Activated CD4-positive, alpha-beta T cell treated with anti-CD3 and anti-CD28 coated beads for 36 hours (primary cell): ENCODE measurements at regions not wholly inside any gene's neighbourhood (a gene's known extent, or its start where the extent isn't known, plus 50 kb on each side); places are given as distances from the start of the nearest gene placed in this dataset.
A peak's percentile ranks its signal among the peaks of the same experiment; 100 is the strongest.
"Not testable (repeated sequence)": the region's sequence is repeated elsewhere in the genome, so short reads cannot be mapped to it uniquely, and the experiment has no call there.

Experiments used
- ATAC-seq: fragments of 200-7000 bp; cut with Tn5 transposase; one replicate; pipeline ENCODE4 v1.10.0; 2021; ENCODE audit warnings: mild to moderate bottlenecking, moderate library complexity
- CTCF ChIA-PET: fragments of 350-600 bp; sonication (Branson Sonifier 250); formaldehyde crosslinking; loops from one replicate; lab custom pipeline; 2021; ENCODE audit warnings: antibody characterized with exemption; lab: Charles Lee
- POLR2A ChIA-PET: fragments of 350-600 bp; sonication (Branson Sonifier 250); formaldehyde crosslinking; loops from one replicate; lab custom pipeline; 2021; ENCODE audit warnings: antibody characterized with exemption, inconsistent platforms; lab: Charles Lee
- DNase-seq: peaks from one replicate; pipeline ENCODE4 v3.0.0-alpha.2; 2020
- H3K27ac Mint-ChIP-seq: one replicate; pipeline ENCODE4 v1.8.0; 2021; ENCODE audit warnings: mixed read lengths
- H3K27me3 Mint-ChIP-seq: one replicate; pipeline ENCODE4 v1.8.0; 2021; ENCODE audit warnings: mixed read lengths
- H3K36me3 Mint-ChIP-seq: one replicate; pipeline ENCODE4 v1.8.0; 2021; ENCODE audit warnings: low read depth, mixed read lengths
- H3K4me1 Mint-ChIP-seq: one replicate; pipeline ENCODE4 v1.8.0; 2021; ENCODE audit warnings: mixed read lengths
- H3K4me3 Mint-ChIP-seq: one replicate; pipeline ENCODE4 v1.8.0; 2021; ENCODE audit warnings: mild to moderate bottlenecking, moderate library complexity, mixed read lengths
- H3K9me3 Mint-ChIP-seq: one replicate; pipeline ENCODE4 v1.8.0; 2021; ENCODE audit warnings: low read depth, mixed read lengths
- intact Hi-C, 2 experiments: fragments of 100-400 bp; cut with DNase I in 1 of 2; cut with micrococcal nuclease in 1 of 2; formaldehyde crosslinking; loops; one replicate each; pipeline versions ENCODE4 v1.14.2 to v1.15.1; 2022 to 2024; cut with DNase I, micrococcal nuclease

- Mint-ChIP-seq H3K27me3 (peaks cover 1% of the 10 kb centered on the region), H3K9me3 (no peaks in the 10 kb centered on the region), H3K4me1 (peaks cover 3% of the 10 kb centered on the region), H3K27ac (no peak overlapping the region), H3K36me3 (no peaks in the 10 kb centered on the region), H3K4me3 (no peak overlapping the region)
- DNase-seq (no peak), ATAC-seq (no peak)
- intact Hi-C loops, result loop anchor here in 1 of 2 experiments (5.0 kb wide), 1 partner anchor 52 kb away; no protein-coding TSS in a partner anchor
- ChIA-PET POLR2A (no interaction called here), CTCF (no interaction called here)
Observed at GRCh38 chrX:18039023-18039422, 177.9 kb upstream of the RAI2 start.

DNA sequence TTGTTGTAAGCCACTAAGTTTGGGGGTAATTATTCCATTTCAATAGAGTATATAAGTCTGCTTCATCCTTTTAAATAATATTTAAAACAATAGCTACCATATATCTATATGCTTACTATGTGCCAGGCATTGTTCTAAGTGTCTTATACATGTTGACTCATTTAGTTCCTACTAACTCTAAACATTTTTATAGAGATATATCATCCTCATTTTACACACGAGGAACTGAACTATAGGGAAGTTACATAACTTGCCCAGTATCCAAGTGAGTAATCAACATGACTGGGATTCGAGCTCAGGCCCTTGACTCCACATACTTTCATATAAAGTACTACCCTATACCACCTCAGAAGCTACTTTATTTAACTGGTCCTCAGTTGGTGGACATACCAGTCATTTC lies 175.3 kb upstream of the RAI2 start:
- H3K4me3 Mint-ChIP-seq, result no peak overlapping the region
- intact Hi-C loops, result loop anchor here in 1 of 2 experiments (5.0 kb wide), 1 partner anchor 49 kb away; no protein-coding TSS in a partner anchor
- DNase-seq (no peak), ATAC-seq (no peak)
- H3K4me1 Mint-ChIP-seq, result peaks cover 5% of the 10 kb centered on the region
- no peaks in the 10 kb centered on the region for H3K9me3 Mint-ChIP-seq
- POLR2A ChIA-PET, result no interaction called here
- H3K27me3 Mint-ChIP-seq, result peaks cover 1% of the 10 kb centered on the region
- CTCF ChIA-PET, result no interaction called here
- H3K36me3 Mint-ChIP-seq, result no peaks in the 10 kb centered on the region
- no peak overlapping the region for H3K27ac Mint-ChIP-seq

- Mint-ChIP-seq H3K9me3 (no peaks in the 10 kb centered on the region), H3K4me1 (peaks cover 4% of the 10 kb centered on the region), H3K27me3 (no peaks in the 10 kb centered on the region), H3K4me3 (no peak overlapping the region), H3K27ac (no peak overlapping the region), H3K36me3 (no peaks in the 10 kb centered on the region)
- no peak for ATAC-seq
- CTCF ChIA-PET, result no interaction called here
- POLR2A ChIA-PET, result no interaction called here
- intact Hi-C loops, result loop anchor here in 1 of 2 experiments (5.0 kb wide), 1 partner anchor 48 kb away; no protein-coding TSS in a partner anchor
- no peak for DNase-seq
Observed at GRCh38 chrX:18034945-18035344, 173.8 kb upstream of the RAI2 start.

DNA sequence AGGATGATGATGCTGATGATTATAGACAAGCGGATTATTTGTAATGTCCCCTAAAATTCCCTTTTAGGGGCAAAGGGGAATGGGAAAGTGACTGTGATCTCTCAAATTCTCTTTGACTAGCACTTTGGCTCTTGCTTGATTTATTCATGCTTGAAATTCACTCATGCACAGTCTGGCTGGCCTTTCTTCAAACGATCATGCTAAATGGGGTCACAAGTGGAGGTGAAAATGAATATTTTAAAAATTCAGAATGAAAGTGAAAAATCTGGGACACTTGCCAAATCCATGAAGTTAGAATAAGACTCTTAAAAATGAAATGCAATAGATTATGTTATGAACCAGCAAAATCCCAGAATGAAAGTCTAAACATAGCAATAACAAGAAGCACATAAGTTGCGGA lies 173.4 kb upstream of the RAI2 start:
- no peak overlapping the region for H3K27ac Mint-ChIP-seq
- ChIA-PET POLR2A (no interaction called here), CTCF (no interaction called here)
- DNase-seq (no peak), ATAC-seq (no peak)
- H3K9me3 Mint-ChIP-seq, result no peaks in the 10 kb centered on the region
- no peaks in the 10 kb centered on the region for H3K27me3 Mint-ChIP-seq
- no peaks in the 10 kb centered on the region for H3K36me3 Mint-ChIP-seq
- intact Hi-C loops, result no loop called here
- H3K4me1 Mint-ChIP-seq, result peaks cover 4% of the 10 kb centered on the region
- H3K4me3 Mint-ChIP-seq, result no peak overlapping the region

DNA sequence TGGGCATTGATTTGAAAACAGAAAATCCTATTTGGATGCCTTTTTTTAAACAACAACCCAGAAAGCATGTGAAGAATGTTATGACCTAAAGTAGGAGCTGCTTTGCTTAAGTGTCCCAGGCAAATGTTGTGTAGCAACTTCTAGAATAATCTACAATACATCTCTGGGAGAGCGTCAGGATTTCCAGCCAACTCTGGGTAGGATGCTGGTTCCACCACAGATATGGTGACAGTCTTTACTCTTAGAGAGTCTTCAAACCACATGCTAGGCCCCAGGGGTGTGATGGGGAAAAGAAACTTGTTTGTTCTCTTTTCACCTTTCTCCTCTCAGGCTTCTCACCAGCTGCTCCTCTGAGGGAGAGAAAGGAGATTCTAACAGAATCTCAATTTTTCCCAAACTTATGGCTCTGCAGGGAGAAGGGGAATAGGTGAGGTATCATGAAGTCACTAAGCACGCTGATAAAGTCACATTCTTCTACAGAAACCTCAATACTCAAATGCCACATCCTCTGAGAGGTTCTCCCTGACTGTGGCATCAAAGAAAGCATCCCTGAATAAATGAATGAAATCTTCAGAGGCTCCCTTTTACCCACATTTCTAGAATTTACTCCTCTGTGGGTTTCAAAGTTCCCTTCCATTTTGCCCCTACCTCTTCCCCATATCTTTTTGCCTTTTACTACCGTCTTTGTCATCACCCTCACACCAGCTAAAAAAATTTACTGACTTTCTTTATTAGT lies 171.6 kb upstream of the RAI2 start:
- ChIA-PET CTCF (no interaction called here), POLR2A (no interaction called here)
- ATAC-seq, result peak; percentile 36
- no peaks in the 10 kb centered on the region for H3K36me3 Mint-ChIP-seq
- H3K27ac Mint-ChIP-seq, result no peak overlapping the region
- H3K4me1 Mint-ChIP-seq, result peaks cover 4% of the 10 kb centered on the region
- no peak overlapping the region for H3K4me3 Mint-ChIP-seq
- intact Hi-C loops, result no loop called here
- H3K9me3 Mint-ChIP-seq, result no peaks in the 10 kb centered on the region
- DNase-seq, result no peak
- no peaks in the 10 kb centered on the region for H3K27me3 Mint-ChIP-seq

DNA sequence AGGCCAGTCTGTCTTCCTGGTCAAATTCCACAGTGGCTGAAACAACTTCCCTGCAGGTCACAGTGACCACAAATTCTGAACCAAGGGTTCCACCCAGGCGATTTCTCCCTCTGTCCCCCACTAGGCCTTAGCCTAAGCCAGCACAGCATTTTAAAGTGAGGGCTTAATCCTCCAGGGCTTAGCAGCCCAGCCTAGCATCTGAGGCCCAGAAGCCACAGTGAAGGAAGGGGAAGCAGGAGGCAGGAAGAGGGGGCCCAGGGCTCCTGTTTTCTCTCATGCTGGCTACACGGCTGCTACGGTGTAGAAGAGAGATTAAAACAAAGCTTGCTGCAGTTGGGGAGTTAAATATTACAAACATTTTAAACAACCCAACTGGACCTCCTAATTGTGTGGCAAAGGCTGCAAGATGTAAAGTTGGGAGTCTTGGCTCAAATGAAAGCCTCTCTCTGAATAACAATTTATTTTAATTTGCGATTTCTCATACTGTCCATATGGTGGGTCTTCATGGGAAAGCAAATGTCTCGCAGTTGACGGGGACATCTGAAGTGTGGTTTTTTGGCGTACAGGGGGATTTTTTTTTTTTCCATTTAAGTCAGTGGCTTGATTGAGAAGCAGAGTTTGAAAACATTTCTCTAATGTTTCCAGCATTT lies 170.8 kb upstream of the RAI2 start:
- H3K9me3 Mint-ChIP-seq, result no peaks in the 10 kb centered on the region
- POLR2A ChIA-PET, result no interaction called here
- peaks cover 4% of the 10 kb centered on the region for H3K4me1 Mint-ChIP-seq
- ATAC-seq (no peak), DNase-seq (no peak)
- H3K4me3 Mint-ChIP-seq, result no peak overlapping the region
- CTCF ChIA-PET, result no interaction called here
- no peaks in the 10 kb centered on the region for H3K27me3 Mint-ChIP-seq
- H3K27ac Mint-ChIP-seq, result no peak overlapping the region
- no peaks in the 10 kb centered on the region for H3K36me3 Mint-ChIP-seq
- intact Hi-C loops, result no loop called here

DNA sequence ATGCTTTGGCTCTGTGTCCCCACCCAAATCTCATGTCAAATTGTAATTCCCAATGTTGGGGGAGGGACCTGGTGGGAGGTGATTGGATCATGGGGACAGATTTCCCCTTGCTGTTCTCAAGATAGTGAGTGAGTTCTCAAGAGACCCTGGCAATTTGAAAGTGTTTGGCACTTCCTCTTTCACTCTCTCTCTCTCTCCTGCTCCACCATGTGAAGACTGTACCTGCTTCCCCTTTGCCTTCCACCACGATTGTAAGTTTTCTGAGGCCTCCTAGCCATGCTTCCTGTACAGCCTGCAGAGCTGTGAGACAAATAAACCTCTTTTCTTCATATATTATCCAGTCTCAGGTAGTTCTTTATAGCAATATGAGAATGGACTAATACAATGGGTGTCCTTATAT lies 169.6 kb upstream of the RAI2 start:
- ATAC-seq, POLR2A ChIA-PET, H3K36me3 Mint-ChIP-seq, H3K9me3 Mint-ChIP-seq, H3K4me1 Mint-ChIP-seq, intact Hi-C loops, H3K27me3 Mint-ChIP-seq, H3K4me3 Mint-ChIP-seq, DNase-seq, CTCF ChIA-PET, H3K27ac Mint-ChIP-seq: not testable (repeated sequence)

DNA sequence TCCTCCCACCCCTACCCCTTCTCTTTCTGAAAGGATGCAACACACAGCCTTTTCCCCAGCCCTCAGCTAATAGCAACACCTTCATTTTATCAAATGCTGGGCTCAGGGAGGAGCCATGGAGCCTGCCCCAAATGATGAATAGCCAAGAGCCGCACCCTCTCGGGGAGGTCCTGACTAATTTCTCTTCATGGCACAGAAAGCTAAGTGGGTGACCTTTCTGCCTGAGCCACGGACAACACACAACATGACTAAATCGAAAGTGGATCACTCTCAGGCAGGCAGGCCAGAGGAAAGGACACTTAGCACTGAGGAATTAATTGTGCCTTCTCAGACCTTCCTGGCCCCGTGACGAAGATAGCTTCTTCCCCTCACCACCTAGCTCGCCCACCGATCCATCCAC lies 165.1 kb upstream of the RAI2 start:
- Mint-ChIP-seq H3K4me1 (no peaks in the 10 kb centered on the region), H3K4me3 (no peak overlapping the region), H3K27me3 (no peaks in the 10 kb centered on the region), H3K27ac (no peak overlapping the region), H3K36me3 (no peaks in the 10 kb centered on the region), H3K9me3 (no peaks in the 10 kb centered on the region)
- ChIA-PET CTCF (no interaction called here), POLR2A (no interaction called here)
- intact Hi-C loops, result no loop called here
- DNase-seq (no peak), ATAC-seq (no peak)

- no peaks in the 10 kb centered on the region for H3K27me3 Mint-ChIP-seq
- POLR2A ChIA-PET, result no interaction called here
- H3K9me3 Mint-ChIP-seq, result no peaks in the 10 kb centered on the region
- ATAC-seq, result no peak
- DNase-seq, result no peak
- CTCF ChIA-PET, result no interaction called here
- no peaks in the 10 kb centered on the region for H3K36me3 Mint-ChIP-seq
- intact Hi-C loops, result no loop called here
- no peaks in the 10 kb centered on the region for H3K4me1 Mint-ChIP-seq
- no peak overlapping the region for H3K4me3 Mint-ChIP-seq
- no peak overlapping the region for H3K27ac Mint-ChIP-seq
Observed at GRCh38 chrX:18017411-18017810, 156.3 kb upstream of the RAI2 start.

DNA sequence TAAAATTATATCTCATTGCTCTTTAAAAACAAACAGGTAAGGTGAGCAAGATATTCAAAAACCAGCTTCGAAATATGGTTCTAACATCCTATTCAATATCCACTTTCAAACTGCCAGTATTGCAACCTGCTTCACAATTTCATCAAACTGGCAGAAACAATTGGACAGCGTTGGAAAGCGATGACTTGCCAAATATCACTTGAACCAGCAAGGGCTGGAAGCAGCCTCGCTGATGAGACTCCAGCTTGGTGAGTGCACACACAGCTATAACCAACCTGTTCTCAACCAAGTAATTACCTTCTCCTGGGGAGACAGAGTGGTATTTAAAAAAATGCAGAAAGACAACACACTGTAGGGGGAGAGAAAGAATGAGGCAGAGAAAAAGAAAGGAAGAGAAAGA lies 155.8 kb upstream of the RAI2 start:
- ATAC-seq (no peak), DNase-seq (no peak)
- Mint-ChIP-seq H3K27me3 (no peaks in the 10 kb centered on the region), H3K9me3 (no peaks in the 10 kb centered on the region), H3K27ac (no peak overlapping the region), H3K4me1 (no peaks in the 10 kb centered on the region), H3K4me3 (no peak overlapping the region), H3K36me3 (no peaks in the 10 kb centered on the region)
- intact Hi-C loops, result no loop called here
- CTCF ChIA-PET, result no interaction called here
- POLR2A ChIA-PET, result no interaction called here

DNA sequence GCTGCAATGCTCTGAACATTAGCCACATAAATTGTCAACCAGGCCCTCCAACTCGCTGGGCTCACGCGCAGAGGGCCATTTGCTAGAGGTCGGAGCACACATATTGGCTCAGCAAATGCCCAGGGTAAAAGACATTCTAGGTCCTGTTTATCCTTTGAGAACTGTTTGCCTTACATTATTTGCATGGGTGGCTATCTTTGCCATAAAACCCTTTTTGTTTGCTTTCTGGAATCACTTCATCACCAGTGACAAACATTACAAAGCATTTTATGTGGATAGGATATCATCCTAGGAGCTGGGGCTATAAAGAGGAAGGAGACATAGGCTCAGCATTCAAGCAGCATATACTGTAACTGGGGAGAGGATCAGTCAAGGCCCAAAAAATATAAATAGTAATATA lies 149.2 kb upstream of the RAI2 start:
- Mint-ChIP-seq H3K4me3 (no peak overlapping the region), H3K36me3 (no peaks in the 10 kb centered on the region), H3K4me1 (no peaks in the 10 kb centered on the region), H3K9me3 (no peaks in the 10 kb centered on the region), H3K27me3 (no peaks in the 10 kb centered on the region), H3K27ac (no peak overlapping the region)
- DNase-seq (no peak), ATAC-seq (no peak)
- ChIA-PET CTCF (no interaction called here), POLR2A (no interaction called here)
- intact Hi-C loops, result no loop called here

DNA sequence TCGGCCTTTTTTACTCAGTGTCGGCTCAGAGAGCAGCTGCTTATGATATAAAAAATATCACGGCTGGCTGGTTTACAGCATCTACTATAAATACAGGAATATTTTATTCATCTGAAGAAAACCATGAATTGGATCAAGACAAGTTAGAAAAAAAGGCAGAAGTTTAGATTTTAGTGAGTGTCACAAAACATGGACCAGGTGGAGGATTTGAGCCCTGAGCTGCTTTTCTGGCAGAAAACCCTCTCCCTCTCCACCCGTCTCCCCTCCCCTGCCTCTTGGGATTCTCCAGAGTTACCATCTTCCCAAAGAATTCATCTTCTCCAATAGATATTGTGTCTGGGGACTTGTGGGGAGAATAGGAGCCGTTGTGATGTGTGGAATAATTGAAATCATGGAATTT lies 142.8 kb upstream of the RAI2 start:
- ATAC-seq (no peak), DNase-seq (no peak)
- POLR2A ChIA-PET, result no interaction called here
- Mint-ChIP-seq H3K36me3 (no peaks in the 10 kb centered on the region), H3K4me1 (no peaks in the 10 kb centered on the region), H3K27ac (no peak overlapping the region), H3K27me3 (no peaks in the 10 kb centered on the region), H3K4me3 (no peak overlapping the region), H3K9me3 (no peaks in the 10 kb centered on the region)
- intact Hi-C loops, result no loop called here
- CTCF ChIA-PET, result no interaction called here
